H1 (cell line): ENCODE measurements at regions not wholly inside any gene's neighbourhood (a gene's known extent, or its start where the extent isn't known, plus 50 kb on each side); places are given as distances from the start of the nearest gene placed in this dataset.

Experiments
- ASH2L ChIP-seq: fragments of 200-600, 300-600 bp; sonication (generic); IDR thresholded peaks from one replicate; pipeline ENCODE4 v1.7.1; 2017; ENCODE audit warnings: low read length
- BRCA1 ChIP-seq: IDR thresholded peaks from 2 replicates; pipeline ENCODE4 v1.6.1; 2012; ENCODE audit warnings: low read depth, low read length, improper control_type of control experiment
- CBX8 ChIP-seq: fragments of 300-800, 300-1000 bp; sonication (generic); IDR thresholded peaks from 2 replicates; pipeline ENCODE4 v1.7.1; 2016; ENCODE audit warnings: low read depth, low read length, borderline replicate concordance
- CTBP2 ChIP-seq: IDR thresholded peaks from 2 replicates; pipeline ENCODE4 v1.7.0; 2011; ENCODE audit warnings: borderline replicate concordance, mild to moderate bottlenecking, moderate library complexity, mixed read lengths, low read length; ENCODE audit not compliant: insufficient read depth, insufficient read length
- KDM1A ChIP-seq: fragments of 200-600, 300-600 bp; sonication (generic); IDR thresholded peaks from 2 replicates; pipeline ENCODE4 v1.7.1; 2016; ENCODE audit warnings: mild to moderate bottlenecking, low read length, borderline replicate concordance
- SP1 ChIP-seq: IDR thresholded peaks from 2 replicates; pipeline ENCODE4 v1.6.1; 2011; ENCODE audit warnings: low read depth, low read length
- SRF ChIP-seq: IDR thresholded peaks from 2 replicates; pipeline ENCODE4 v1.6.1; 2011; ENCODE audit warnings: mild to moderate bottlenecking, low read depth, low read length, moderate library complexity
- TBP ChIP-seq: IDR thresholded peaks from 2 replicates; pipeline ENCODE4 v1.6.1; 2011; ENCODE audit warnings: low read depth, low read length, improper control_type of control experiment
- TF ChIP-seq, protein P1 (sequence below), 3 experiments: IDR thresholded peaks; 1 replicate in 2 of 3; 2 replicates in 1 of 3; pipeline versions ENCODE4 v1.5.1 to v1.6.1; 2011; ENCODE audit warnings: low read length in 3 of 3, mild to moderate bottlenecking in 3 of 3, inconsistent platforms in 2 of 3, low read depth in 1 of 3, moderate library complexity in 1 of 3; ENCODE audit not compliant: insufficient read depth in 1 of 3; ENCODE audit errors: control extremely low read depth in 1 of 3

DNA sequence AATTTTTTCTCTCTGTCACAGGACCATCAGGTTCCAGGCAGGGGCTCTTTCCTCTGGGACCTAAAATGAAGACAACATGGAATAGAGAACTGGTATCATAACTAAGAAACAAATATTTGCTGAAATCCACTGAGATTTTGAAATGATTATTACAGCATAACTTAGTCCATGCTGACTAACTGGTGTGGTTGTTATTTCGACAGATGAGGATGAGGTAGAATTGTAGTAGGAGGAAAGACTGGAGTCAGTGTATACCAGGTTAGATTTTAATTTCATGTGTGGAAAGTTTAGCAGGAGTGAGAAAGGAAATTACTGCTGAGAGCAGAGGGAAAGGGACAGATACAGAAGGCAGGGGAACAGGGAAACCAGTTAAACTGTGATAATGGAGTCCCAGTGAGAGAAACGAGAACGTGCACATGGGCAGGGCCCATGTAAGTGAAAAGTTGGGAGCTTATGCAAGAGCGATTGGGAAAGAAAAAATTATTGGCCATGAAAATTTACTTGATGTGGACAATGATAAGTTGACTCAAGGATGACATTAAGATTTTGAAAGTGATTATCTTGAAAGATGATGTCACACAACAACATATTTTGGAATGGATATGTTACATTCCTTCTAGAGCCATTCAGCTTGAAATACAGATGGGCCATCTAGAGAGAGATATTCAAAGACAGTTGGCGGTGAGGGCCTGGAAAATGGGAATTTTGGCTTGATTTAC, 98.7 kb upstream of the DDIT4L start (continued):
- no peak for TF ChIP-seq SP1
- TF ChIP-seq CBX8 = no peak
- no peak for TF ChIP-seq TBP
- TF ChIP-seq, protein P1, sequence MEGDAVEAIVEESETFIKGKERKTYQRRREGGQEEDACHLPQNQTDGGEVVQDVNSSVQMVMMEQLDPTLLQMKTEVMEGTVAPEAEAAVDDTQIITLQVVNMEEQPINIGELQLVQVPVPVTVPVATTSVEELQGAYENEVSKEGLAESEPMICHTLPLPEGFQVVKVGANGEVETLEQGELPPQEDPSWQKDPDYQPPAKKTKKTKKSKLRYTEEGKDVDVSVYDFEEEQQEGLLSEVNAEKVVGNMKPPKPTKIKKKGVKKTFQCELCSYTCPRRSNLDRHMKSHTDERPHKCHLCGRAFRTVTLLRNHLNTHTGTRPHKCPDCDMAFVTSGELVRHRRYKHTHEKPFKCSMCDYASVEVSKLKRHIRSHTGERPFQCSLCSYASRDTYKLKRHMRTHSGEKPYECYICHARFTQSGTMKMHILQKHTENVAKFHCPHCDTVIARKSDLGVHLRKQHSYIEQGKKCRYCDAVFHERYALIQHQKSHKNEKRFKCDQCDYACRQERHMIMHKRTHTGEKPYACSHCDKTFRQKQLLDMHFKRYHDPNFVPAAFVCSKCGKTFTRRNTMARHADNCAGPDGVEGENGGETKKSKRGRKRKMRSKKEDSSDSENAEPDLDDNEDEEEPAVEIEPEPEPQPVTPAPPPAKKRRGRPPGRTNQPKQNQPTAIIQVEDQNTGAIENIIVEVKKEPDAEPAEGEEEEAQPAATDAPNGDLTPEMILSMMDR (IDR thresholded peaks at IDR 0.05; ENCODE audit: control extremely low read depth in 1 of 3, insufficient read depth in 1 of 3, low read depth in 1 of 3, low read length in 3 of 3) = no peak
- no peak for TF ChIP-seq ASH2L
- no peak for TF ChIP-seq SRF
- TF ChIP-seq BRCA1 = no peak
- TF ChIP-seq CTBP2 = no peak
- no peak for TF ChIP-seq KDM1A
